HG03095 (cell line): ENCODE measurements at regions not wholly inside any gene's neighbourhood (a gene's known extent, or its start where the extent isn't known, plus 50 kb on each side); places are given as distances from the start of the nearest gene placed in this dataset.

Source experiments
- ATAC-seq: cut with Tn5 transposase; IDR thresholded peaks from one replicate; pipeline ENCODE4 v1.9.1; 2021; ENCODE audit warnings: moderate library complexity; ENCODE audit not compliant: unreplicated experiment

DNA sequence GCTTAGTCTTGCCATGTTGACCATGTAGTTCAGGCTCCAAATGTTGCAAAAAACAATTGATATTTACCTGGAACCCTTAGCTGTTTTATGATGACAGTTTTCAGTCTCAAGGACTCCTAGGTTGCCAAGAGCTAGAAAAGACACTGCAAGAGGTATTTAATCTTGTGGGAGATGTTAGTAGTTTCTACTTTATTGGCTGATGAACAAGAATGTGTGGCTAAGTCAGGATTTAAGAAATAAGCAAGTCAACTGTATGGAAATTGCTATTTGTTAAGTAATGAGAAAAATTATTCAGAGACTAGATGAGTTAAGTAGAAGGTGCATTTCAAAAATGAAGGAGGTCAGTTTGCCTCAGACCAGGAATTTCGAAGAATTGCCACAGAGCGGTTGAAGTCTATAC lies 639.7 kb upstream of the USP24 start:
- ATAC-seq, result no peak

DNA sequence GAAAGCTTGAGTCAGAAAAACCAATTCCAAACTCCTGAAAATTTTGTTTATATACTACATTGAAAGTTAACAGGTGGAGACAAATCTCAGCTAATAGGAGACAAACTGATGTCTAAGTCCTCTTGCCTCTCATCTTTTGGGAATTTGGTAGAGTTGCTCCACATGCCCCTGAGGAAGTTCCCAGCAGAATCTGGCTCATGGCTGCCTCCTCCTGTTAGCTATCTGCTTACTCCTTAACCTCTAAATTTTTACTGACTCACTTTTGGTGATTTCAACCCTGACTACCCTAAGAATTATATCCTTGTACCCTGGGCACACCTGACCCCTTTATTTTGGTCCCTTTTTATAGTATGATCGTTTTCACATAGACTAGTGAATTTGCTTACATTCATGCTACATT lies 633.7 kb upstream of the USP24 start:
- ATAC-seq, result no peak

DNA sequence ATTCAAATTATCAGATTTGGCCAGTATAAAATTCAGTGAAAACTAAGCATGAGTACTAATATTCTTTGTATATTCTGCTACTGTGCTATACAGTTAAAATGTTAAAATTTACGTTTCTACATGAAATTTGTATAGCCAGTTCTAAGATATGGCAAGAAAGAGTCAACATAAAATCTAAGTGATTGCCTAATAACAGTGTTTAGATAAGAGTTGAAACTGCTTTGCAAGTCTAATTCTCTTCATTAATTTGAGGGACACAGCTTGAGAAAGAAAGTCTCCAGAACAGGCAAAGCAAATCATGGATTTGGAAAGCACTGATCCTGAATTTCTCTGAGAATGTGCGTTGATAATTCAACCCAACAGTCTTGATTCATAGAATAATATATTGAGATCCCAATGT lies 630.9 kb upstream of the USP24 start:
- ATAC-seq, result no peak

DNA sequence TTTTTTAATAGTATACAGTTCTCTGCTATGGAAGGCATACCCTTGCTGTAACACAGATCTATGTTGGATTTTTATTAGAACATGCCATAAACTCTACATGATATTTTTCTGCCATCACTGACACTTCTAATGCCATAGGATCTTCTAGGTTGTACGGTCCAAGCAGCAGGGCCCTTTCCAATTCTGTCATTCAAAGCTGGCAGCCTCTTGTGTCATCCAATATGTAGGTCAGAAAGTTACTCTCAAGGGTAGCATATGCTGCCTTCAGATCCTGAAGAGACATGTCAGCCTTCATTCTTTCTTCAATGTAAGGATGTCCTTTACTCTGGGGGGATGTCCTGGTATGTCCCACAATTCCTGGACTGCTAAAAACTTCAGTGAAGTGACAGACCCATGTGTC lies 629.2 kb upstream of the USP24 start:
- no peak for ATAC-seq

DNA sequence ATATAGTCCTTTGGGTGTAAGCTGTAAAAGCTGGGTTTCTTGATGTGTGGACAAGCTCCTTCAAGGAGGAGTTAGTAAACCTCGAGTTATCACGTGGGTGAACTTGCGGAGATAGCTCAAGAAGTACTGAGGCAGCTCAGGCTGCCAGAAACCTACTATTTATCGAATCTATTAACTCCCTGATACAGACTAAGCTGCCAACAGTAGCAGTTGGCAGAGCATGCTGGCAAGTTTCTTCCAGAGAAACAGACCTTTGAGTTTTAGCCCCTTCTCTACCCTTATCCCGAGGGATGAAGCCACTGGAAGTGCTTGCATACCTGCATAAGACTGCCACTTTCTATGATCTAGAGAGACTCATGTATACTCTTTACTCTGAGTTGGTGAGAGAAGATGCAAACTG lies 624.5 kb upstream of the USP24 start:
- ATAC-seq, result no peak

DNA sequence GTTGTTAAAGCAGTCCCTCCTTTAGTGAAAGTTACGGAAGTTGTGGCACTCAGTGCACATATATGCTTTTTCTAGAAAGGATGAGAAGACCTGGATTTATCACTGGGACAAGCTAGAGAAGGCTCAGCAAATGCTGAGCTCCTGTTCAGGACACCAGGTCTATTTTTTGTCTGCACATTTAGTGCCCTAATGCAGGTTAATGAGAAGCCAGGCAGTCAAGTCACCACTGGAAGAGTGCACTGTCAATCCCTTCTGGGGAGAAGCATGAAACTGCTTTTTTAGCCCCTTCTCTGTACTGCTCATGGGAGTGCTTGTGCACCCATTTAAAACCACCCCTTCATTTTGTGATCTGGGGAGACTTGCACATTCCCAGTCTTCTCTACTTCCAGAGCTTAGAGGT lies 624.1 kb upstream of the USP24 start:
- no peak for ATAC-seq

DNA sequence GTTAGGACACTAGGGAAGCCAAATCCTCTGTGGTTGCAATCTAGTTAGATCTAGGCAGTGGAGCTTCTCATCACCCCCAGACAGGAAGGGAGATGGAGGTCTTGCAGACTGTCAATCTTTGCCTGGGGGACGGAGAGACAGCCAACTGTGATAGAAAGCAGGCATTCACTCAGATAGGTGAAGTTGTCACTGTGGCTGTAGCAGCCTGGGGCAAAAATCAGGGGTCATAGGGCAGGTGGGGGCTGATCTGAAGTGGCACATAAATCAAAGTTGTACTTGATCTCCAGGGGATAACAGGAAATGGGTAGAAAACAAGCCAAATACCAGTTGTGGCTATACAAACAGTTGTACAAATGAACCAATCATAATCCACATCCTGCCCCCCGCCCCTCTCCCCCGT lies 620.9 kb upstream of the USP24 start:
- no peak for ATAC-seq

DNA sequence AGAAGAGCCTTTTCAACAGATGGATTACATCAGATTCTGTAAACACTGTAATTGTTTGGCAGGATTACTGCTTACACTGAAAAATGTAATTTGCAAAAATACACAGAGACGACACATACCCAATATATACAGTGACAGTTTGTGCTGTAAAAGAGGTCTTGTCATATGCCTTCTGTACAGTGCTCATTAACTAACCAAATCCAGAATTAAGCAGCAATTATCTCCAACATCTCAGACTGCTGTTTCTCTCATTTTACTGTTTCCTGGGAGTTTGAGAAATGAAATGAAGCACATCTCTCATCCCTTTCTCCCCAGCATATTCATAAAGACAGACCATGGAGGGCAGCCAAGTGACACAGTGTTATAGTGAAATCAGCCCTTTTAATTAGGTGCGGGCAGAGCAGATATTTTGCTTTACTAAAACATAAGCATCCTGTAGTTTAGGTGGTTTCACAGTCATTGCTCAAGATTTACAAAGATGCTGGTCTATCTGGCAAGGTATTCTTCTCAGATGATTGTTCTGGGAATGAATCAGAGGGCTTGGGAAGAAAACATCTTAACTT lies 618.4 kb upstream of the USP24 start:
- no peak for ATAC-seq

DNA sequence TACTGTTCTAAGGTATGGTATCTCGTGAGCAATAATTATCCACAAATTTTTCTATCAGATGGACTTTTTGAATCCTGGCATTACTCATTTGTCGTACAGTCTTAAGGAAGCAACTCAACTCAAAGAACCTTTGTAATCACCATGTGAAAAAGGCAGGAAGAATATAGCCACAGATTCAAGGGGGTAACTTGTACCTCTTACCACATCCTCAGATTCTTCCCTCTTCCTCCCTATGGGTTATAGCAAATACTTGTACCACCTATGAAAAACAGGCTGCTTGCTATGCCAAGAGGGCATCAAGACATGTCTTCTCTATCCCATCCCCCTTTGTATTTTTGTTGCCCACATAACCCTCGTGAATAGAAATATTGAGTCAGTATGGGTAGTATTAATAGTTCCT lies 616.6 kb upstream of the USP24 start:
- no peak for ATAC-seq

DNA sequence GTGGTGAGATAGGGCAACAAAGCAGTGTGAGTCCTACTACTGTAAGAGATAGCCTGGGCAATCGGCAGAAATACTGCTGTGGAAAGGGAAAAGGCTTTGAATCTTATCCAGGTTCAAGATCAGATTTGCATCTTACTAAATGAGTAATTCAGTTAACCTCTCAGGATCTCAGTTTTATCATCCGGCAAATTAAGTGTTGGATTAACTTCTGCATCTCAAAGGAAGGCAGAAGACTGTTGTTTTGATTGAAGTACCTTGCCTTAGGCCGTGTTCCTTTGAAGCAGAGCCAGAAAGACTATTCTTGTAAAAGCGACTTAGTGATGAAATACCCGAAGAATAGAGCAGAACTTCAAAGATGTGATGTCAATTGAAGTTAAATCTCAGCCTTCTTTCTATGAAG lies 612.9 kb upstream of the USP24 start:
- ATAC-seq, result no peak

DNA sequence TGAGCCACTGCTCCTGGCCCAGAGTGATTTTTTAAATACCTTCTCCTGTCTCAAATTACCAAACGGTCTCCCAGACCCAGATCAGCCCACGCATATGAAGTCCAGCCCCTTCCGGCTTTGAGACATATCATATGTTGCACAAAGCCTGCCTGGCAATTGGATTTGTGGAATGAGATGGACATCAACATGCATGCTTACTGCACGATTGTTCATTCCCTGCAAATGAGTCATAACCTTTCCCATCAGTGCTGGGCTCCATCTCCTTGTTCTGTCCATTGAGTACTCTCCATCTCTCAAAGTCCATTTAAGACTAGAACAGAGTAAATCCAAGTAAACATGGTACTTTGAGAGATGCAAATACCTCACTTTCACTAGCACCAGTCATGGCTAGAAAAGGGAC lies 612.2 kb upstream of the USP24 start:
- no peak for ATAC-seq

DNA sequence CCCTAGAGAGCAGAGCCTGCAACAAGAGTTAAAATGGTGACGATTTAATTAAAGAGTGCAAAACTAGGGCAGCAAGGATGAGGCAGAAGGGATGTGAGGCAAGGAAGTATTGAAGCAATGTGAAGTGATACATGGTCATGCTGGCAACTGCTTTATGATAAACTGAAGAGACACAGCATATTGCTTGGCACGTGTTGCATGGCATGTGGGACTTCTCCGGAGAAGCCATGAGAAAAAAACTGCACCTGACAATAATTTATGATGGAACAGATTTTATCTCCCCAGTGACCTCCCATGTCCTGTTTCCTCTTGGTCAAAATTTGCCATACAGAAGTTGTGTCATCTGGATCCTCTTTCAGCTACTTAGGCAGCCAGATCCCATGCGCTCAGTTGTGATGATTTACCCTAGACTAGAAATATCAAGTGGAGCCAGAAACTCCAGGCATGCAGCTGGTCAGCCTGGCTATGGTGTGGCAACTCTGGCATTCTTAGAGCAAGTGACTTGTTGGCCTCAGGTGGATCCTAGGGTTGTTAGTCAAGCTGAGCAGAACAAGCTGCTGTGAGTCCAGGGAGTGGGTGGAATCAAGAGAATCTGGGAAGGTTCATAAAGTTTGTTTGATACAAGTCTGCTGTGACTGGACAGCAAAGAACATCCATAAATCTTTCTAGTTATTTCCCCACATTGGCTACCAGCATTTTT lies 611.4 kb upstream of the USP24 start:
- ATAC-seq, result no peak

DNA sequence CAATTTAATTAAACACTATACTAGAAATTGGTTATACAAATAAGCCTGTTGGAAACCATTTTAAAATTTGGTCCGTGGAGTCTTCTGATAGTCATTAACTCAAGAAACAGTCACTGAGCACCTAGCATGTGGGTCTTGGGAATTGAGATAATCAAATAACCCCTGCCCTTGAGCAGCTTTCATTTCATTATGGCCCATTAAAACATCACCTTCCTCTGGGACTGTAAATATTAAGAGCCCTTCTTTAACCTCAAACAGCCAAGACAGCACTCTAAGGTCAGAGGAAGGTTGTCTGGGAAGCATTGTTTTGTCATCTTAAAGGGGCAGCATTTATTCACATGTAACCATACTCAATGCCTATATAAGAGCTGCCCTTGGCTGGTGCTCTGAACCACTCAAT lies 610.3 kb upstream of the USP24 start:
- ATAC-seq, result no peak

DNA sequence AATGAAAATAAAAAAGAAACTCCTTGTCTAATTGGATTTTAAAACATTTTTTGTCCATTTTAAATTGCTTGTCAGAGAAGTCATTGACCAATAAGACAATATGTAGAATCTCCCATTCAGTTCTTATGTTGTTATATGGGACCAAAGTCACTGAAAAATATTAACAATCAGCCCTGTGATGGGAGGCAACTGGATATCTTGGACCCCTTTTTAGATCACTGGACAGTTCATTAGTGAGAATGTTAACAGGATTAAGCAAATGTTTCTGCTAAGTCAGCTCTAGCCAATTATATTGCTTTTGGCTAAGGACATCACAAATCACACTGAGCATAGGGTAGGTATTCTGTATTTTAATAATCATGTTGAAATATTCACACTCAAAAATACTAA lies 609.1 kb upstream of the USP24 start:
- ATAC-seq, result no peak

DNA sequence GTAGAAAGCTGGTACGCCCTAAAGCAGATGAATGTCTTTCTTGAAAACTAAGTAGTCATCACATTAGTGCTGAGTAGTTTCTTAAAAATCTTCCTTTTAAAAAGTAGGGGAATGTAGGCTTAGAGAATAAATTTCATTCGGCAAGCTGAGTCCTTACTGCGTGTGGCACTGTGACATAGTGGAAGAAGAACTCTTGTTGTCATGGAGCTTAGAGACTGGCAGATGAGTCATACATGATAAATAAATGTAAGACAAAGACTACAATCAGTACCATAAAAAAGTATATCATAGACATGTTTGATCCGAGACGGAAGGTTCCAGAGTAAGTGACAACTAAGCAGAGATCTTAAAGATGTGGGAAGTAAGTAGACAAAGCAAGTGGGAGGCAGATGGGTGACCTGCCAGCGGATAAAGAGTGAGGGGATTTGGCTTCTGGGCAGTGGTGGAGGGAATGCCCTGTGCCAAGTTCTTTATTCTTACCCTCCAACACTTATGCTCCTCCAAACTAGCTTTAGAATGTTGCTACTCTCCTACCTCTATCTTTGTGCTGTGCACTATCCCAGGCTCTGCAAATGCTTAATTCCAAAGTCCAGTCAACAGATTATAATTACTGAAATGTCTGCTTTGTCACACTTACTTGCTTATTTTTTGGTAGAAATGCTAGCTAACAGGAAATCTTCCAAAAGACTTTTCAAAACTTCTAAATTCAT lies 608.5 kb upstream of the USP24 start:
- no peak for ATAC-seq

DNA sequence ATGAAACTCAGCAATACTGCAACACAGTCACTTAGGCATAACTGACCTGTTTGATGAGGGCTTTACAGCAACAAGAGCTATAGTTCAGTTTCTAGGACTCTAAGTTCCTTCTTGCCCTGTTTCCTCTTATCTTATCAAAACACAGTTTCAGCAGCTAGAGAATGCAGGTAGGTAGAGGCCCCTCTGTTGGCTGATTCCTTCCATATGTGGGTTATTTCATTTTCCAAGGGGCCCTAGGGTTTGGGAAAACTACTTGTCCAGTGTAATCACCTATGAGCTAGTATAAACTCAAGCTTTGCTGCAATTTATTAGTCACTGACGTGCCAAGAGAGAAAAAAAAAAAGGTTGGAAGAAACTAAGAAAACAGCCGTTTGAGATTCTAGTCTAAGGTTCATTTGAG lies 607.7 kb upstream of the USP24 start:
- ATAC-seq, result no peak

DNA sequence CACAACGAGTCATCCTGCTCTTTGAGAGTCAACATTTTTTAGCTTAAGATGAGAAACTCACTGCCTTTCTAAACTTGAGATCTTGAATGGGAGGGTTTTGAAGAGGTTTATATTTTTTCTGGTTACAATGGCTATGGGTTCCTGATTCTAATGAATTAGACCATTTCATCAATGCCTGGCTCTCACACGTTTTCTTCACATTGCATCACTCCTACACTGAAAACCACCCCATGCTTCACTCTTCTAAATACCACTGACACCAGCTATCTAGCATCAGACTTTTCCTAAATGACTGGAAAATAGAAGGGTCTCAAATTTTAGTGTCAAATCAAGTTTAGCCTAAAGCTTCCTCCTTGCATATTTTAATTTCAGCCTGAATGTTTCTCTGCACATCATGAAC lies 606.1 kb upstream of the USP24 start:
- no peak for ATAC-seq

DNA sequence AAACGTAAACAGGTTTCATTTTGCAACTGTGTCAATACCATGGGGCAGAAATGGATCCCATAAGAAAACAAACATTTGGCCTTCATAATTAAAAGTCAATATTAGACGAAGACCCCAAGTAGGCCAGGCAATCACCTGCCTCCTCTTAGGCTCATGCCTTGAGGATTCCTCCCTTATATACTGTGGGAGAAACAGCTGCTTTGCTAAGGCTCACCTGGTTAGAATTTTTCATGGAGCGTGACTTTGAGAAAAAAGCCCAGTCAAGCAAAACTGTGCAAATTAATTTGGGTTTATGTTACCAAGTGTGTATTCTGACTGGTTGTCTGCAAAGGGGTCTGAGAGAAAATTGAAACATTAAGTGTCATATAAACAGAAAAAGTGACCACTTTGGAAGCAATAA lies 605.3 kb upstream of the USP24 start:
- no peak for ATAC-seq

DNA sequence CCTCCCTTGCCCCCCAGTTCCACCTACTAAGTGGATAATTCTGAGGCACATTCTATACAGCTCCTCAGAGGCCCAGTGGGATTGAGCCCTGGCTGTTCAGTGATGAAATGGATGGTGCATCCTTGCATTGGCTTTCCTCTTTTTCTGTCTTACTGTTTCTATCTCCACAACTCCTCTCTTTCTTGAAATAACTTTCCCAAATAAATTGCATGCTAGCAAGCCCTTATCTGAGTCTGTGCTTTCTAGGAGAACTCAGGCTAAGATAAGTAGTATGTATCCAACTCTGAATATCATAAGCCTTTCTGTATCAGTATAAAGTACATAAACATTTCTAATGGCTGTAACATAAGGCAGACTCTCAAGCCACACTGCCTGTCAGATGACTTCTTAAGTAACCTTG lies 603.8 kb upstream of the USP24 start:
- ATAC-seq, result no peak

DNA sequence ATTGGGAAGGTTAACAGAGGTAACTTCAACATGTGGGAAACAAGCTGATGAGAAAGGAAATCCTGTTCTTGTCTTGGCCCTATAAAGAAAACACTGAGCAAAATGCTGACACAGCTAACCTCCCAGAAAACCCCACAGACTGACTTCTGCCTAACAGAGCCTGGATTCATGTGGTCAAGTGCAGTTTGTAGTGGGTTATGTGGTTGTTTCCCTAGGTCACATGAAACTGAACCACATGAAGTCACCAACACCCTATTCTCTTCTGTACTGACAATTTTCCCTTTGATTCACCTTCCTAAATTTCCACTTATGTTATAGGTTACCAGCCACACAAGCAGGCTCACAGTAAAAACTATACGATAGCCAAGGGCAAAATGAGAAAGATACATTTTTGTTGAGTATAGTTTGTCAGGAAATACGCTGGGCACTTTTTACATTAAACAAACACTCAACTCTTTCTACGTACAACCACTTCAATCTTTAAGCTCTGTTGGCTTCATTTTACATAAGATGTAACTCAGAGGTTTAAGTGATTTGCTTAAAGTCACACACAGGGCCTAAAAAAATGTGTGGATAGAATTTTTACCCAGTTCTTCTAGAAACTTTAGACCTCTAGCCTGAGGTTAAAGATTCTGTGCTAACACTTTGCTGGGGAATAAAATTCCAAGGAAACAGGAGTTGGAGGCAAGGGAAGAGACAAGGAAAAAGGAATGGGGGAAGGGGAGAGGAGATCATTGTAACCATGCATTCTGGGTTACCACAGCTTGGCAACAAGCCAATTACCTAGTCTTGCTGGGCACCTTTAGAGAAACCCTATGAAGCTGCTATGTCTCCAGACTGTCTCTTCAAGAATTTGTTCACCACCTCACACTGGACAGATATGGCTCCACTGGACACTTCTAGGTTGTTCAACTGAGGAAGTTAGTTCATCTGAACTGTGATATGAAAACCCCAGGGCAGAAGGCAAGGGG lies 601.6 kb upstream of the USP24 start:
- ATAC-seq, result no peak

DNA sequence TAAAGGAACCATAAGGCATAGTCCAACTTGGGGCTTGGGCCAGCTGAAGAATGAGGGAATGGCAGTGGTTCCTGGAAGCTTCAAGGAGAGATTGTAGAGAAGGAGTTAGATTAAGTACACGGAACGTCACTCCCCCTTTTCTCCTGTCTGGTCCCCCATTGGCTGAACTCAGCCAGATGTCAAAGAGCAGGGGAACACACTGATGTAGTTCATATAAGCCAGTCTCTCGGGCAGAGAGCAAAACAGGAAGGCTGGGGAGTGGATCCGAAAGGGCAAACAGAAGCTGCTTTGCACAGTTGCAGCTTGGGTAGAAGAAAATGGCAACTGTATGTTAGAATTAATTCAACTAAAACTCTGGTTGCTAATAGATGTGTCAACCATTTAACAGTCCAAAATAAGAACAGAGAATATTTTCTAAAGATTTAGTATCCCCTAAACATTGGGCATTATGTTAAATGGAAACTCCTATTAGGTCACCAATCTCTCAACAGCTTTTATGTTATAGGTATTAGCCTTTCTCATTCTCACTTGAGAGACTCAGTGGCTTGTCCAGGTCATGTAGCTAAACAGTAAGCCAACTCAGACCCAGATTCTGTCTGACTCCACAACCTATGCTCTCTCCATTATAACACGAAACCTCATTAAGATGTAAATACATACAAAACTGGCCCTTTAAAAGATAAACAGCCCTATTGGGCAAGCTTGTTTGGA lies 600.7 kb upstream of the USP24 start:
- no peak for ATAC-seq
